A673 (cell line): ENCODE measurements at regions not wholly inside any gene's neighbourhood (a gene's known extent, or its start where the extent isn't known, plus 50 kb on each side); places are given as distances from the start of the nearest gene placed in this dataset.

Experiments used
- BruUV-seq: library from RNA; stranded (reverse); fragments of 400-500 nt; replicated peaks from 2 replicates; lab custom pipeline; 2021; lab: Mats Ljungman, UMichigan
- CTCF ChIA-PET: fragments of 300-600 bp; sonication (Branson Sonifier 250); formaldehyde crosslinking; loops from one replicate; lab custom pipeline; 2022; ENCODE audit warnings: antibody characterized with exemption; lab: Charles Lee
- POLR2A ChIA-PET: fragments of 300-600 bp; sonication (Branson Sonifier 250); formaldehyde crosslinking; loops from one replicate; lab custom pipeline; 2022; ENCODE audit warnings: antibody characterized with exemption; ENCODE audit not compliant: low non-redundant PET; lab: Charles Lee
- DNase-seq: peaks from one replicate; pipeline ENCODE4 v3.0.0-alpha.2; 2015; ENCODE audit warnings: low spot score
- H3K27ac ChIP-seq: fragments of 200-600 bp; sonication (generic); 2 replicates; pipeline ENCODE4 v1.5.1; 2016; ENCODE audit warnings: mixed run types, low read depth, mild to moderate bottlenecking, mixed read lengths, antibody characterized with exemption, low read length; ENCODE audit not compliant: poor library complexity, severe bottlenecking
- H3K27me3 ChIP-seq: fragments of 200-600 bp; sonication (generic); replicated peaks from 2 replicates; pipeline ENCODE4 v1.6.1; 2017; ENCODE audit warnings: mixed run types, low read depth, mild to moderate bottlenecking, mixed read lengths, antibody characterized with exemption, low read length; ENCODE audit not compliant: insufficient read depth, poor library complexity
- H3K36me3 ChIP-seq: fragments of 200-600 bp; sonication (generic); 2 replicates; pipeline ENCODE4 v1.6.1; 2016; ENCODE audit warnings: mixed run types, mild to moderate bottlenecking, mixed read lengths, antibody characterized with exemption, low read length; ENCODE audit not compliant: insufficient read depth, poor library complexity, severe bottlenecking
- H3K4me1 ChIP-seq: fragments of 200-600 bp; sonication (generic); 2 replicates; pipeline ENCODE4 v1.6.1; 2017; ENCODE audit warnings: mixed run types, mild to moderate bottlenecking, mixed read lengths, antibody characterized with exemption, low read length; ENCODE audit not compliant: insufficient read depth, poor library complexity, severe bottlenecking
- H3K4me3 ChIP-seq: fragments of 200-600 bp; sonication (generic); 2 replicates; pipeline ENCODE4 v1.5.1; 2016; ENCODE audit warnings: low read depth, mixed run types, mild to moderate bottlenecking, mixed read lengths, low read length; ENCODE audit not compliant: poor library complexity, severe bottlenecking
- H3K9me3 ChIP-seq: fragments of 200-600 bp; sonication (generic); 2 replicates; pipeline ENCODE4 v1.6.1; 2016; ENCODE audit warnings: mixed run types, low read depth, mild to moderate bottlenecking, mixed read lengths, antibody characterized with exemption, low read length; ENCODE audit not compliant: poor library complexity, severe bottlenecking
- CTCF ChIP-seq: fragments of 300-800, 200-600 bp; sonication (generic); conservative IDR thresholded peaks from 2 replicates; pipeline ENCODE4 v1.5.1; 2017; ENCODE audit warnings: low read depth, mild to moderate bottlenecking, antibody characterized with exemption, low read length, moderate library complexity, mixed read lengths
- EZH2 ChIP-seq: fragments of 200-600 bp; sonication (generic); IDR thresholded peaks from 2 replicates; pipeline ENCODE4 v1.6.1; 2017; ENCODE audit warnings: borderline replicate concordance, low read depth, mild to moderate bottlenecking, mixed read lengths, antibody characterized with exemption, low read length; ENCODE audit not compliant: poor library complexity, severe bottlenecking
- intact Hi-C: fragments of 100-400 bp; cut with micrococcal nuclease; formaldehyde crosslinking; loops from one replicate; pipeline ENCODE4 v1.10.0; 2022; ENCODE audit not compliant: unreplicated experiment

GRCh38 chr13:94966422-94966955, 254.1 kb upstream of the SOX21 start:
- H3K4me3 ChIP-seq = no peak overlapping the region
- ChIA-PET POLR2A (no interaction called here), CTCF (interaction anchor here (0.6 kb wide), 1 partner anchor 512 kb away, joined by 3 read pairs; no protein-coding TSS in a partner anchor)
- H3K27me3 ChIP-seq = peaks cover 74% of the 10 kb centered on the region
- intact Hi-C loops = loop anchor here (10.0 kb wide), 1 partner anchor 438 kb away; no protein-coding TSS in a partner anchor
- no peak for DNase-seq
- no peak overlapping the region for H3K27ac ChIP-seq
- H3K9me3 ChIP-seq = no peaks in the 10 kb centered on the region
- H3K36me3 ChIP-seq = no peaks in the 10 kb centered on the region
- no TSS peak for BruUV-seq
- peaks cover 8% of the 10 kb centered on the region for H3K4me1 ChIP-seq
- no peak for TF ChIP-seq EZH2
- TF ChIP-seq CTCF = no peak

GRCh38 chr13:94959626-94960025, 247.3 kb upstream of the SOX21 start:
- TF ChIP-seq CTCF (no peak), EZH2 (no peak)
- Histone ChIP-seq H3K4me3 (no peak overlapping the region), H3K27me3 (peaks cover 15% of the 10 kb centered on the region), H3K36me3 (no peaks in the 10 kb centered on the region), H3K27ac (no peak overlapping the region), H3K9me3 (no peaks in the 10 kb centered on the region), H3K4me1 (no peaks in the 10 kb centered on the region)
- intact Hi-C loops = loop anchor here (10.0 kb wide), 1 partner anchor 445 kb away; no protein-coding TSS in a partner anchor
- CTCF ChIA-PET = no interaction called here
- BruUV-seq = no TSS peak
- no peak for DNase-seq
- POLR2A ChIA-PET = no interaction called here

GRCh38 chr13:94956417-94957110, 244.2 kb upstream of the SOX21 start:
- CTCF ChIA-PET = interaction anchor here (0.6 kb wide), 1 partner anchor 12 kb away, joined by 4 read pairs; no protein-coding TSS in a partner anchor
- H3K36me3 ChIP-seq = no peaks in the 10 kb centered on the region
- no TSS peak for BruUV-seq
- intact Hi-C loops = no loop called here
- H3K4me3 ChIP-seq = no peak overlapping the region
- TF ChIP-seq EZH2 = no peak
- no peak for TF ChIP-seq CTCF
- no peak for DNase-seq
- H3K4me1 ChIP-seq = no peaks in the 10 kb centered on the region
- POLR2A ChIA-PET = no interaction called here
- no peaks in the 10 kb centered on the region for H3K9me3 ChIP-seq
- peaks cover 5% of the 10 kb centered on the region for H3K27me3 ChIP-seq
- H3K27ac ChIP-seq = no peak overlapping the region
